ENCODE measurements at regions not wholly inside any gene's neighbourhood (a gene's known extent, or its start where the extent isn't known, plus 50 kb on each side); places are given as distances from the start of the nearest gene placed in this dataset.

DNA sequence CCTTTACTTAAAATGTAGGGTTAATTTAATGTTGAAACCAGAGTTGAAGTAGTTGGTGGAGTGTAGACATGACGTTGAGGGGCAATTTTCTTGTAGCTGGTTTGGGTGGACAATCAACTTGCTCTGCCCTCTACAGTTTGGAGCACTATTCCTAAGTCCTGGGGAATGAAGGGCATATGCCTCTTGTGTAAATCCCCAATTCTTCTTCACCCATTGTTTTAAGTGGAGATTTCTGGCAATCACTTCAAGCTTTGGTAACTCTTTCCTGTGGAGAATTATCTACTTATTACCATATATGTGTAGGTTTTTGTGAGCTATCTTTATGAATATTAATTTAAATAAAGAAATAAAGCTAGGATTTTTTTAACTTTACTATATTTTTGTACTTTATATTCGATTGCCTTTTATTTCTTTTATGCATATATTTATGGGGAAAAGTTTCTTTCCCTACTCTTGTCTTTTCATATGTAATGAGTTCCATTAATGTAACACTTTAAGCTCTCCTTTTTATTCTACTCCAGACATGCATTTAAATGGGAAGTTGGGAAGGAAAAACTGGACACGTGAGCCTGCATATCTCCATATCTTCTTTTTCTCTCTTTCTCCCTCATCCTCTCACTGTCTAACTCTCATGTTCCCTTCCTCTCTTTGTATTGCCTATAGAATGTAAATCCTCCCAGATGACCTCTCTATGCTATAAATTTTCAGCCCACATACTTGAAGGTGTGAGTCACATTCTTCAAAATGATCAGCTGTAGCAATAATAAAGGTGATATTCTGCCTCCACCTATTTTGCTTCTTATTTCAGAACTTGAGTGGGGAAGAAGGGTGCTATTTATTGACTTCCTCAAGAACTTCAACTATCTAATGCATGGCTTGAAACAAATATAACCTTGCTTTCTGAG, 276.7 kb downstream of the PTPRC start:
- Mint-ChIP-seq H3K4me3 (no peak overlapping the region), H3K27me3 (ENCODE audit: low read depth) (no peaks in the 10 kb centered on the region), H3K4me1 (peaks cover 30% of the 10 kb centered on the region), H3K27ac (ENCODE audit: unreplicated experiment) (no peak overlapping the region), H3K36me3 (ENCODE audit: low read depth) (peaks cover 29% of the 10 kb centered on the region), H3K9me3 (peaks cover 10% of the 10 kb centered on the region)
- no peak for DNase-seq (ENCODE audit: low read depth, low spot score)
- TF ChIP-seq, protein P1, sequence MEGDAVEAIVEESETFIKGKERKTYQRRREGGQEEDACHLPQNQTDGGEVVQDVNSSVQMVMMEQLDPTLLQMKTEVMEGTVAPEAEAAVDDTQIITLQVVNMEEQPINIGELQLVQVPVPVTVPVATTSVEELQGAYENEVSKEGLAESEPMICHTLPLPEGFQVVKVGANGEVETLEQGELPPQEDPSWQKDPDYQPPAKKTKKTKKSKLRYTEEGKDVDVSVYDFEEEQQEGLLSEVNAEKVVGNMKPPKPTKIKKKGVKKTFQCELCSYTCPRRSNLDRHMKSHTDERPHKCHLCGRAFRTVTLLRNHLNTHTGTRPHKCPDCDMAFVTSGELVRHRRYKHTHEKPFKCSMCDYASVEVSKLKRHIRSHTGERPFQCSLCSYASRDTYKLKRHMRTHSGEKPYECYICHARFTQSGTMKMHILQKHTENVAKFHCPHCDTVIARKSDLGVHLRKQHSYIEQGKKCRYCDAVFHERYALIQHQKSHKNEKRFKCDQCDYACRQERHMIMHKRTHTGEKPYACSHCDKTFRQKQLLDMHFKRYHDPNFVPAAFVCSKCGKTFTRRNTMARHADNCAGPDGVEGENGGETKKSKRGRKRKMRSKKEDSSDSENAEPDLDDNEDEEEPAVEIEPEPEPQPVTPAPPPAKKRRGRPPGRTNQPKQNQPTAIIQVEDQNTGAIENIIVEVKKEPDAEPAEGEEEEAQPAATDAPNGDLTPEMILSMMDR (conservative IDR thresholded peaks at IDR 0.05): no peak

DNA sequence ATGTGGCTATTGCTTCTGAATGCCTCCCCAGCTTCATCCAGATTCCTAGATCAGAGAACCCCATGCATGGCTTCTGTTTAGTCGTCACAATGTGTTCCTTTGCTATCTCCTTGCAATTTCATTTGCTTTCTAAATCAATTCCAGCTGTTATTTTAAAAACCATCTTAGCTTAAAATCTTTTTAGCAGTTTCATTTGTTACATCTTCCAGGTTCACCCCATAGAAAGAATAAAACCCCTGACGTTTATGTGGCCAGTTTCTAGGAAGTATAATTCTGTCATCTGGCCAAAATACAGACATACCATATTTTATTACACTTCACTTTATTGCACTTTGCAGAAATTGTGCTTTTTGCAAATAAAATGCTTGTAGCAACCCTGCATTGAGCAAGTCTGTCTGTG, 278.4 kb downstream of the PTPRC start:
- TF ChIP-seq, protein P1 (conservative IDR thresholded peaks at IDR 0.05): no peak
- Mint-ChIP-seq H3K27me3 (ENCODE audit: low read depth) (no peaks in the 10 kb centered on the region), H3K9me3 (peaks cover 6% of the 10 kb centered on the region), H3K4me1 (peaks cover 20% of the 10 kb centered on the region), H3K27ac (ENCODE audit: unreplicated experiment) (no peak overlapping the region), H3K4me3 (no peak overlapping the region), H3K36me3 (ENCODE audit: low read depth) (peaks cover 24% of the 10 kb centered on the region)
- no peak for DNase-seq (ENCODE audit: low read depth, low spot score)

DNA sequence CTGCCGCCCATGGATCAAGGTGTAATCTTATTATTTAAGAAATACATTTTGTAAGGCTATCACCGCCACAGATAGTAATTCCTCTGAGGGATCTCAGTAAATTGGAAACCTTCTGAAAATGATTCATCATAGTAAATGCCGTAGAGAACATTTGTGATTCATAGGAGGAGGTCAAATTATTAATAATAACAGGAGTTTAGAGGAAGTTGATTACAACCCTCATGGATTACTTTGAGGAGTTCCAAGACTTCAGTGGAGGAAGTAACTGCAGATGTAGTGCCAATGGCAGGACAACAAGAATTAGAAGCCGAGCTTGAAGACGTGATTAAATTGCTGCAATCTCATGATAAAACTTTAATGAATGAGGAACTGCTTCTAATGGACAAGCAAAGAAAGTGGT, 280.1 kb downstream of the PTPRC start:
- Mint-ChIP-seq H3K4me3 (no peak overlapping the region), H3K36me3 (ENCODE audit: low read depth) (peaks cover 26% of the 10 kb centered on the region), H3K27me3 (ENCODE audit: low read depth) (no peaks in the 10 kb centered on the region), H3K27ac (ENCODE audit: unreplicated experiment) (no peak overlapping the region), H3K4me1 (peaks cover 7% of the 10 kb centered on the region), H3K9me3 (peaks cover 9% of the 10 kb centered on the region)
- TF ChIP-seq, protein P1 (conservative IDR thresholded peaks at IDR 0.05): no peak
- no peak for DNase-seq (ENCODE audit: low read depth, low spot score)

DNA sequence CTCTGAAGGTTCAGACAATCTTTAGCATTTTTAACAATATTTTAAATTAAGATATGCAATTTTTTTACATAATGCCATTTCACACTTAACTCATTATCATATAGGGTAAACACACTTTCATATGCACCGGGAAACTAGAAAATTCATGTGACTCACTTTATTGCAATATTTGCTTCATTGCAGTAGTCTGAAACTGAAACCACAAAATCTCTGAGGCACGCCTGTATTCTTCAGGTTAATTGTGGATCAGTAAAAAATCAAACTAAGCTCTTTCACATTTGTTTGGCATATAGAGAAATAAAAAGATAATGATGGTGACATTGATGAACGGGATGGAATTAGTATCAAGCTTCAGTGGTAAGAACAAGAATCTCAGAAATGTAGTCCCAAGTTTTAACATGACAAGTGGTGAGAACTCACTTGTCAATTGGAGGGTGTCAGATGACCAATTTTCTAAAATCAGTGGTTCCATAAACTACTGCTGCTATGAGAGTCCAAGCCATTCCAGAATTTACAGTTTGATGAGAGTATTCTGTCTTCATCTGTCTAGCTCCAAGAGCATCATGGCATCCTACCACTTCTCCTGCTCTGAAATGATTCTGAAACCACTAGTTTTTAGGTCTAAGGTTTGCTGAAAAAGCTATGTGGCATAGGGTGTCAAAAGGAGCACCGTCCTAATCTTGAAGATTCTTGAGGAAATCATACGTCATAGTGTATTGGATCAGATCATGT, 281.0 kb downstream of the PTPRC start:
- Mint-ChIP-seq H3K36me3 (ENCODE audit: low read depth) (peaks cover 26% of the 10 kb centered on the region), H3K4me1 (peaks cover 5% of the 10 kb centered on the region), H3K27ac (ENCODE audit: unreplicated experiment) (no peak overlapping the region), H3K9me3 (peaks cover 9% of the 10 kb centered on the region), H3K27me3 (ENCODE audit: low read depth) (no peaks in the 10 kb centered on the region), H3K4me3 (no peak overlapping the region)
- DNase-seq (ENCODE audit: low read depth, low spot score): no peak
- TF ChIP-seq, protein P1 (conservative IDR thresholded peaks at IDR 0.05): no peak

GRCh38 chr1:198922638-198923430, 284.0 kb downstream of the PTPRC start:
- no peak overlapping the region for H3K4me3 Mint-ChIP-seq
- H3K9me3 Mint-ChIP-seq: peaks cover 9% of the 10 kb centered on the region
- DNase-seq (ENCODE audit: low read depth, low spot score): no peak
- H3K4me1 Mint-ChIP-seq: peaks cover 2% of the 10 kb centered on the region
- peaks cover 21% of the 10 kb centered on the region for H3K36me3 Mint-ChIP-seq (ENCODE audit: low read depth)
- no peak overlapping the region for H3K27ac Mint-ChIP-seq (ENCODE audit: unreplicated experiment)
- TF ChIP-seq, protein P1 (conservative IDR thresholded peaks at IDR 0.05): no peak
- no peaks in the 10 kb centered on the region for H3K27me3 Mint-ChIP-seq (ENCODE audit: low read depth)

Data from neural crest cell (in vitro differentiated cells).